NT2/D1 (cell line): ENCODE measurements at regions not wholly inside any gene's neighbourhood (a gene's known extent, or its start where the extent isn't known, plus 50 kb on each side); places are given as distances from the start of the nearest gene placed in this dataset.
"Not testable (repeated sequence)": the region's sequence is repeated elsewhere in the genome, so short reads cannot be mapped to it uniquely, and the experiment has no call there.

Experiments
- DNase-seq: peaks from one replicate; pipeline ENCODE4 v3.0.0-alpha.2; 2011; ENCODE audit warnings: low read depth, low spot score
- H3K27me3 ChIP-seq: 2 replicates; pipeline ENCODE4 v1.6.0; 2011; ENCODE audit warnings: mild to moderate bottlenecking; ENCODE audit not compliant: insufficient read length, insufficient read depth
- H3K36me3 ChIP-seq: 2 replicates; pipeline ENCODE4 v1.6.1; 2011; ENCODE audit warnings: mild to moderate bottlenecking, low read length, mixed read lengths; ENCODE audit not compliant: insufficient read depth, insufficient read length
- H3K4me1 ChIP-seq: 2 replicates; pipeline ENCODE4 v1.5.1; 2011; ENCODE audit not compliant: insufficient read depth, insufficient read length
- H3K4me3 ChIP-seq: 2 replicates; pipeline ENCODE4 v1.5.1; 2011; ENCODE audit warnings: low read depth; ENCODE audit not compliant: insufficient read length
- H3K9ac ChIP-seq: 2 replicates; pipeline ENCODE4 v1.6.0; 2011; ENCODE audit warnings: low read depth; ENCODE audit not compliant: insufficient read length
- H3K9me3 ChIP-seq: 2 replicates; pipeline ENCODE4 v1.5.1; 2011; ENCODE audit warnings: mild to moderate bottlenecking, low read length; ENCODE audit not compliant: insufficient read depth
- SUZ12 ChIP-seq: IDR thresholded peaks from 2 replicates; pipeline ENCODE4 v1.6.1; 2011; ENCODE audit not compliant: insufficient read length, insufficient read depth; ENCODE audit errors: extremely low read depth
- YY1 ChIP-seq: IDR thresholded peaks from 2 replicates; pipeline ENCODE4 v1.6.1; 2011; ENCODE audit not compliant: insufficient read length, insufficient read depth
- ZNF274 ChIP-seq: IDR thresholded peaks from 2 replicates; pipeline ENCODE4 v1.6.1; 2011; ENCODE audit warnings: mild to moderate bottlenecking, low read depth, low read length

- Histone ChIP-seq H3K4me1 (no peaks in the 10 kb centered on the region), H3K27me3 (no peaks in the 10 kb centered on the region), H3K9ac (no peak overlapping the region), H3K4me3 (no peak overlapping the region), H3K9me3 (peaks cover 9% of the 10 kb centered on the region; the same call in 1 of the 2 replicates), H3K36me3 (no peaks in the 10 kb centered on the region)
- DNase-seq = no peak
- TF ChIP-seq ZNF274 (no peak), SUZ12 (no peak), YY1 (no peak)
These were observed 148.4 kb downstream of the AKAP11 start for GRCh38 chr13:42420304-42420703.

- DNase-seq = no peak
- no peak for TF ChIP-seq ZNF274
- no peak for TF ChIP-seq SUZ12
- TF ChIP-seq YY1 = no peak
- no peaks in the 10 kb centered on the region for H3K4me1 ChIP-seq
- H3K9me3 ChIP-seq = peaks cover 9% of the 10 kb centered on the region; the same call in 1 of the 2 replicates
- no peaks in the 10 kb centered on the region for H3K36me3 ChIP-seq
- no peak overlapping the region for H3K9ac ChIP-seq
- H3K27me3 ChIP-seq = no peaks in the 10 kb centered on the region
- H3K4me3 ChIP-seq = no peak overlapping the region
These were observed 150.7 kb downstream of the AKAP11 start for GRCh38 chr13:42422681-42423080.

GRCh38 chr13:42424182-42424581 lies 149.8 kb upstream of the TNFSF11 start:
- no peaks in the 10 kb centered on the region for H3K4me1 ChIP-seq
- H3K36me3 ChIP-seq = no peaks in the 10 kb centered on the region
- no peak for TF ChIP-seq SUZ12
- no peak for TF ChIP-seq ZNF274
- no peak for TF ChIP-seq YY1
- no peak for DNase-seq
- H3K27me3 ChIP-seq = no peaks in the 10 kb centered on the region
- H3K4me3 ChIP-seq = no peak overlapping the region
- no peak overlapping the region for H3K9ac ChIP-seq
- H3K9me3 ChIP-seq = peaks cover 9% of the 10 kb centered on the region; the same call in 1 of the 2 replicates

- no peak overlapping the region for H3K4me3 ChIP-seq
- peaks cover 25% of the 10 kb centered on the region; the same call in 1 of the 2 replicates for H3K9me3 ChIP-seq
- no peaks in the 10 kb centered on the region for H3K4me1 ChIP-seq
- H3K27me3 ChIP-seq = no peaks in the 10 kb centered on the region
- no peak overlapping the region for H3K9ac ChIP-seq
- no peak for DNase-seq
- no peaks in the 10 kb centered on the region for H3K36me3 ChIP-seq
- TF ChIP-seq SUZ12 (no peak), ZNF274 (no peak), YY1 (no peak)
These were observed 128.6 kb upstream of the TNFSF11 start for GRCh38 chr13:42445354-42445753.

- H3K9me3 ChIP-seq = peaks cover 25% of the 10 kb centered on the region; the same call in 1 of the 2 replicates
- H3K27me3 ChIP-seq, H3K4me3 ChIP-seq, H3K36me3 ChIP-seq, H3K9ac ChIP-seq, H3K4me1 ChIP-seq, DNase-seq: not testable (repeated sequence)
These were observed 127.4 kb upstream of the TNFSF11 start for GRCh38 chr13:42446597-42446996.

- no peaks in the 10 kb centered on the region for H3K4me1 ChIP-seq
- H3K4me3 ChIP-seq = no peak overlapping the region
- H3K27me3 ChIP-seq = no peaks in the 10 kb centered on the region
- H3K36me3 ChIP-seq = no peaks in the 10 kb centered on the region
- no peaks in the 10 kb centered on the region for H3K9me3 ChIP-seq
- DNase-seq = no peak
- TF ChIP-seq YY1 = no peak
- TF ChIP-seq ZNF274 = no peak
- TF ChIP-seq SUZ12 = no peak
- no peak overlapping the region for H3K9ac ChIP-seq
These were observed 120.8 kb upstream of the TNFSF11 start for GRCh38 chr13:42453091-42453645.

GRCh38 chr13:42454749-42455148 lies 119.2 kb upstream of the TNFSF11 start:
- Histone ChIP-seq H3K4me3 (no peak overlapping the region), H3K9me3 (no peaks in the 10 kb centered on the region), H3K4me1 (no peaks in the 10 kb centered on the region), H3K27me3 (no peaks in the 10 kb centered on the region), H3K9ac (no peak overlapping the region), H3K36me3 (no peaks in the 10 kb centered on the region)
- no peak for DNase-seq
- TF ChIP-seq SUZ12 (no peak), ZNF274 (no peak), YY1 (no peak)
